ENCODE measurements at regions not wholly inside any gene's neighbourhood (a gene's known extent, or its start where the extent isn't known, plus 50 kb on each side); places are given as distances from the start of the nearest gene placed in this dataset.

DNA sequence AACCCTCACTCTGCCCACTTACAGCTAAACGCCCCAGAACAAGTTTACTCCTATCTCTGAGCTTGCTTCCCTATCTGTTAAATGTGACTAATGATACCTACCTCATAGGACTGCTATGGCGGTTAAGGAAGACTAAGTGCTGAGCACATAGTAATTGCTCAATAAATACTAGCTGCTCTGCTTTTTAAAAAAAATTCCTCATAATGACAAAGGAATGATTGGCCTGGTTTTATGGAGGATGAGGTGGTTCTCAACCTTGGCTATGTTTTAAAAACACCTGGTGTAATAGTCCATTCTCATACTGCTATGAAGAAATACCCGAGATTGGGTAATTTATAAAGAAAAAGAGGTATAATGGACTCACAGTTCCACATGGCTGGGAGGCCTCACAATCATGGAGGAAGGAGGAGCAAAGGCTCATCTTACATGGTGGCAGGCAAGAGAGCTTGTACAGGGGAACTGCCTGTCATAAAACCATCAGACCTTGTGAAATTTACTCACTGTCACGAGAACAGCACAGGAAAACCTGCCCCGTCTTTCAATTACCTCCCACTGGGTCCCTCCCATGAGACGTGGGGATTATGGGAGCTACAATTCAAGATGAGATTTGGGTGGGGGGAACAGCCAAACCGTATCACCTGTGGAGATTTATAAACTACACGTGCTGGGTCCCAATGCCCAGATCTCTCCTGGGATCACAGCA, 127.2 kb upstream of the SYT13 start:
- no peak for TF ChIP-seq POLR2A (IDR thresholded peaks at IDR 0.05)
- TF ChIP-seq, protein P1, sequence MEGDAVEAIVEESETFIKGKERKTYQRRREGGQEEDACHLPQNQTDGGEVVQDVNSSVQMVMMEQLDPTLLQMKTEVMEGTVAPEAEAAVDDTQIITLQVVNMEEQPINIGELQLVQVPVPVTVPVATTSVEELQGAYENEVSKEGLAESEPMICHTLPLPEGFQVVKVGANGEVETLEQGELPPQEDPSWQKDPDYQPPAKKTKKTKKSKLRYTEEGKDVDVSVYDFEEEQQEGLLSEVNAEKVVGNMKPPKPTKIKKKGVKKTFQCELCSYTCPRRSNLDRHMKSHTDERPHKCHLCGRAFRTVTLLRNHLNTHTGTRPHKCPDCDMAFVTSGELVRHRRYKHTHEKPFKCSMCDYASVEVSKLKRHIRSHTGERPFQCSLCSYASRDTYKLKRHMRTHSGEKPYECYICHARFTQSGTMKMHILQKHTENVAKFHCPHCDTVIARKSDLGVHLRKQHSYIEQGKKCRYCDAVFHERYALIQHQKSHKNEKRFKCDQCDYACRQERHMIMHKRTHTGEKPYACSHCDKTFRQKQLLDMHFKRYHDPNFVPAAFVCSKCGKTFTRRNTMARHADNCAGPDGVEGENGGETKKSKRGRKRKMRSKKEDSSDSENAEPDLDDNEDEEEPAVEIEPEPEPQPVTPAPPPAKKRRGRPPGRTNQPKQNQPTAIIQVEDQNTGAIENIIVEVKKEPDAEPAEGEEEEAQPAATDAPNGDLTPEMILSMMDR (IDR thresholded peaks at IDR 0.05): no peak
- no peak for TF ChIP-seq POLR2AphosphoS5 (IDR thresholded peaks at IDR 0.05)
- TF ChIP-seq EP300 (IDR thresholded peaks at IDR 0.05; ENCODE audit: low read depth): no peak
